K562 (cell line): ENCODE measurements at regions not wholly inside any gene's neighbourhood (a gene's known extent, or its start where the extent isn't known, plus 50 kb on each side); places are given as distances from the start of the nearest gene placed in this dataset.

Source experiments
- ILF3 ChIP-seq: fragments of 450-650 bp; IDR thresholded peaks from 2 replicates; pipeline ENCODE4 v1.6.1; 2018; ENCODE audit warnings: antibody characterized with exemption, mild to moderate bottlenecking, moderate library complexity, borderline replicate concordance
- PML ChIP-seq: IDR thresholded peaks from 2 replicates; pipeline ENCODE4 v1.6.1; 2012; ENCODE audit warnings: low read length, inconsistent platforms
- SRF ChIP-seq, 2 experiments: fragments of 250-450, 450-650 bp in 1 of 2; sonication (Bioruptor Pico) in 1 of 2; sonication (generic) in 1 of 2; formaldehyde crosslinking; IDR thresholded peaks; 2 replicates each; pipeline versions ENCODE4 v1.5.0 to v1.5.1; 2020 to 2022; ENCODE audit warnings: mild to moderate bottlenecking in 1 of 2, missing genetic modification reagents in 1 of 2
- TEAD1 ChIP-seq, 2 experiments: fragments of 450-650 bp in 1 of 2; sonication (generic) in 1 of 2; formaldehyde crosslinking; IDR thresholded peaks; 2 replicates each; pipeline versions ENCODE4 v1.4.0 to v1.8.0; 2020 to 2022; ENCODE audit warnings: mild to moderate bottlenecking in 2 of 2, missing genetic modification reagents in 1 of 2
- ZNF143 ChIP-seq: sonication (generic); formaldehyde crosslinking; IDR thresholded peaks from 2 replicates; pipeline ENCODE4 v1.9.0; 2022; ENCODE audit warnings: mild to moderate bottlenecking, missing genetic modification reagents
- TF ChIP-seq, protein P1 (sequence below): sonication (generic); formaldehyde crosslinking; IDR thresholded peaks from 2 replicates; pipeline ENCODE4 v1.4.0; 2020; ENCODE audit warnings: mild to moderate bottlenecking, missing genetic modification reagents
- TF ChIP-seq, protein P2 (sequence below): fragments of 450-650 bp; IDR thresholded peaks from 2 replicates; pipeline ENCODE4 v1.6.1; 2017; ENCODE audit warnings: antibody characterized with exemption

DNA sequence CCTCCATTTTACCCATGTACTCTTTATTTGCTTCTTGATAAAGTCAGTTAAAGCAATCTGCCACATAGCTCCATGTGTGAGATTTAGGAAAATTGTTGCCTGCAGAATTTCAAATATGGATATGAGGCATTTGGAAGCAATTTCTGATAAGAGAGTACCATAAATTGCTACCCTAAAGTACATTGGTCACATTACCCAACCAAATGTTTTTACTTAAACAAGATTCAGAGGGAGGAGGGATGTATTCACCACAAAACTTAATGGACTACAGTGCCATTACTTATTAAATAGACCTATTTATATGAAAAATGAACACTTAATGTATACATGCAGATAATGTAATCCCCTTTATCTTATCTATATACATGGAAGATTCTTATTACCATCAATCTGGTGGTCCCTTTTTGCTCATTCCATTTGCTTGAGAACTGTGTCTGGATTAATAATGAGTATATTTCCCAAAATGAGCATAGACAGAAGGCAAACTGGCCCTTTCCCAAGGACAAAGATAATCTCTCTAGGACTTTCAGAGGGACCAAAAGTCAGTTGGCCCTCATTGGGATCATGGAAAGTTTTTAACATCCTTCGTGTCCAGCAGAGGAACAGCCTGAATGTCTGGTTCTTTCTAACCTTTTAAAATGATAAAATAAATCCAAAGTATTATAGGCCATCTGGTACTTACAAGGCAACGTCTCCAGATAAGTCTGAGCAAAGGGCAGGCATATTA lies 526.4 kb downstream of the CBLN4 start (continued):
- TF ChIP-seq, protein P1, sequence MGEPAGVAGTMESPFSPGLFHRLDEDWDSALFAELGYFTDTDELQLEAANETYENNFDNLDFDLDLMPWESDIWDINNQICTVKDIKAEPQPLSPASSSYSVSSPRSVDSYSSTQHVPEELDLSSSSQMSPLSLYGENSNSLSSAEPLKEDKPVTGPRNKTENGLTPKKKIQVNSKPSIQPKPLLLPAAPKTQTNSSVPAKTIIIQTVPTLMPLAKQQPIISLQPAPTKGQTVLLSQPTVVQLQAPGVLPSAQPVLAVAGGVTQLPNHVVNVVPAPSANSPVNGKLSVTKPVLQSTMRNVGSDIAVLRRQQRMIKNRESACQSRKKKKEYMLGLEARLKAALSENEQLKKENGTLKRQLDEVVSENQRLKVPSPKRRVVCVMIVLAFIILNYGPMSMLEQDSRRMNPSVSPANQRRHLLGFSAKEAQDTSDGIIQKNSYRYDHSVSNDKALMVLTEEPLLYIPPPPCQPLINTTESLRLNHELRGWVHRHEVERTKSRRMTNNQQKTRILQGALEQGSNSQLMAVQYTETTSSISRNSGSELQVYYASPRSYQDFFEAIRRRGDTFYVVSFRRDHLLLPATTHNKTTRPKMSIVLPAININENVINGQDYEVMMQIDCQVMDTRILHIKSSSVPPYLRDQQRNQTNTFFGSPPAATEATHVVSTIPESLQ (CRISPR knock-in tag), result no peak
- no peak for TF ChIP-seq TEAD1 (CRISPR knock-in tag; IDR thresholded peaks at IDR 0.05)
- no peak for TF ChIP-seq PML
- TF ChIP-seq, protein P2, sequence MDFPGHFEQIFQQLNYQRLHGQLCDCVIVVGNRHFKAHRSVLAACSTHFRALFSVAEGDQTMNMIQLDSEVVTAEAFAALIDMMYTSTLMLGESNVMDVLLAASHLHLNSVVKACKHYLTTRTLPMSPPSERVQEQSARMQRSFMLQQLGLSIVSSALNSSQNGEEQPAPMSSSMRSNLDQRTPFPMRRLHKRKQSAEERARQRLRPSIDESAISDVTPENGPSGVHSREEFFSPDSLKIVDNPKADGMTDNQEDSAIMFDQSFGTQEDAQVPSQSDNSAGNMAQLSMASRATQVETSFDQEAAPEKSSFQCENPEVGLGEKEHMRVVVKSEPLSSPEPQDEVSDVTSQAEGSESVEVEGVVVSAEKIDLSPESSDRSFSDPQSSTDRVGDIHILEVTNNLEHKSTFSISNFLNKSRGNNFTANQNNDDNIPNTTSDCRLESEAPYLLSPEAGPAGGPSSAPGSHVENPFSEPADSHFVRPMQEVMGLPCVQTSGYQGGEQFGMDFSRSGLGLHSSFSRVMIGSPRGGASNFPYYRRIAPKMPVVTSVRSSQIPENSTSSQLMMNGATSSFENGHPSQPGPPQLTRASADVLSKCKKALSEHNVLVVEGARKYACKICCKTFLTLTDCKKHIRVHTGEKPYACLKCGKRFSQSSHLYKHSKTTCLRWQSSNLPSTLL, result no peak
- no peak for TF ChIP-seq SRF (CRISPR knock-in tag; IDR thresholded peaks at IDR 0.05)
- no peak for TF ChIP-seq ZNF143 (CRISPR knock-in tag)
- TF ChIP-seq ILF3, result no peak
